ENCODE measurements at regions not wholly inside any gene's neighbourhood (a gene's known extent, or its start where the extent isn't known, plus 50 kb on each side); places are given as distances from the start of the nearest gene placed in this dataset.

- H3K27me3 ChIP-seq = no peaks in the 10 kb centered on the region
- H3K9me3 ChIP-seq = no peaks in the 10 kb centered on the region
- H3K36me3 ChIP-seq = no peaks in the 10 kb centered on the region
- no peak for DNase-seq (ENCODE audit: low spot score)
- no peaks in the 10 kb centered on the region for H3K4me1 ChIP-seq
- H3K27ac ChIP-seq = no peak overlapping the region
- no peak overlapping the region for H3K4me3 ChIP-seq
- no peak for TF ChIP-seq CTCF (IDR thresholded peaks at IDR 0.05)
Observed at GRCh38 chr2:65842104-65842503, 409.7 kb upstream of the SPRED2 start.

GRCh38 chr2:65835975-65836549, 403.7 kb upstream of the SPRED2 start:
- no peaks in the 10 kb centered on the region for H3K9me3 ChIP-seq
- no peak for TF ChIP-seq CTCF (IDR thresholded peaks at IDR 0.05)
- H3K4me1 ChIP-seq = no peaks in the 10 kb centered on the region
- H3K4me3 ChIP-seq = no peak overlapping the region
- no peaks in the 10 kb centered on the region for H3K36me3 ChIP-seq
- H3K27ac ChIP-seq = no peak overlapping the region
- no peak for DNase-seq (ENCODE audit: low spot score)
- H3K27me3 ChIP-seq = no peaks in the 10 kb centered on the region

GRCh38 chr2:65834771-65835475, 402.5 kb upstream of the SPRED2 start:
- TF ChIP-seq CTCF (IDR thresholded peaks at IDR 0.05) = no peak
- Histone ChIP-seq H3K4me3 (no peak overlapping the region), H3K27me3 (no peaks in the 10 kb centered on the region), H3K4me1 (no peaks in the 10 kb centered on the region), H3K9me3 (no peaks in the 10 kb centered on the region), H3K36me3 (no peaks in the 10 kb centered on the region), H3K27ac (no peak overlapping the region)
- no peak for DNase-seq (ENCODE audit: low spot score)

- no peaks in the 10 kb centered on the region for H3K27me3 ChIP-seq
- H3K4me3 ChIP-seq = no peak overlapping the region
- no peaks in the 10 kb centered on the region for H3K4me1 ChIP-seq
- no peaks in the 10 kb centered on the region for H3K9me3 ChIP-seq
- DNase-seq (ENCODE audit: low spot score) = no peak
- TF ChIP-seq CTCF (IDR thresholded peaks at IDR 0.05) = no peak
- no peak overlapping the region for H3K27ac ChIP-seq
- no peaks in the 10 kb centered on the region for H3K36me3 ChIP-seq
Observed at GRCh38 chr2:65834062-65834461, 401.7 kb upstream of the SPRED2 start.

- Histone ChIP-seq H3K4me1 (no peaks in the 10 kb centered on the region), H3K4me3 (no peak overlapping the region), H3K36me3 (no peaks in the 10 kb centered on the region), H3K27ac (no peak overlapping the region), H3K27me3 (no peaks in the 10 kb centered on the region), H3K9me3 (no peaks in the 10 kb centered on the region)
- no peak for TF ChIP-seq CTCF (IDR thresholded peaks at IDR 0.05)
- no peak for DNase-seq (ENCODE audit: low spot score)
Observed at GRCh38 chr2:65831509-65831908, 399.1 kb upstream of the SPRED2 start.

- Histone ChIP-seq H3K4me1 (no peaks in the 10 kb centered on the region), H3K9me3 (peaks cover 0 to 12% of the 10 kb centered on the region in 2 donors), H3K27ac (no peak overlapping the region), H3K27me3 (no peaks in the 10 kb centered on the region), H3K4me3 (no peak overlapping the region), H3K36me3 (no peaks in the 10 kb centered on the region)
- DNase-seq (ENCODE audit: low spot score) = no peak
- no peak for TF ChIP-seq CTCF (IDR thresholded peaks at IDR 0.05)
Observed at GRCh38 chr2:65826567-65826966, 394.2 kb upstream of the SPRED2 start.

All from right atrium auricular region (tissue), 2 donors.